Astrocyte (in vitro differentiated cells and primary cell): ENCODE measurements at regions not wholly inside any gene's neighbourhood (a gene's known extent, or its start where the extent isn't known, plus 50 kb on each side); places are given as distances from the start of the nearest gene placed in this dataset.

ENCODE experiments used
- CTCF ChIP-seq: IDR thresholded peaks from 2 replicates; pipeline ENCODE4 v1.5.1; 2011; ENCODE audit warnings: low read depth, mild to moderate bottlenecking, inconsistent platforms, low read length, moderate library complexity; ENCODE audit not compliant: insufficient read depth
- EZH2 ChIP-seq: IDR thresholded peaks from 2 replicates; pipeline ENCODE4 v1.6.1; 2012; ENCODE audit warnings: mild to moderate bottlenecking, low read length, inconsistent platforms; ENCODE audit not compliant: insufficient read depth

- TF ChIP-seq CTCF (no peak), EZH2 (no peak)
These were observed 210.5 kb downstream of the ETV1 start for GRCh38 chr7:13778967-13779366.
